Ovary (tissue), 7 donors: ENCODE measurements at regions not wholly inside any gene's neighbourhood (a gene's known extent, or its start where the extent isn't known, plus 50 kb on each side); places are given as distances from the start of the nearest gene placed in this dataset.
"Not testable (repeated sequence)": the region's sequence is repeated elsewhere in the genome, so short reads cannot be mapped to it uniquely, and the experiment has no call there.

ENCODE experiments used
- DNase-seq, 5 donors: peaks; one replicate each; pipeline ENCODE4 v3.0.0-alpha.2; 2019 to 2020
- H3K27ac ChIP-seq, 2 donors: fragments of 200-600 bp; one replicate each; pipeline versions ENCODE4 v1.5.1 to v1.8.0; 2019 to 2022
- H3K27me3 ChIP-seq: fragments of 200-600 bp; one replicate; pipeline ENCODE4 v1.8.0; 2022
- H3K36me3 ChIP-seq: fragments of 200-600 bp; sonication (generic); one replicate; pipeline ENCODE4 v1.5.1; 2019
- H3K4me1 ChIP-seq: one replicate; pipeline ENCODE4 v1.8.1; 2013; ENCODE audit warnings: mild to moderate bottlenecking, moderate library complexity; ENCODE audit not compliant: insufficient read depth
- H3K4me3 ChIP-seq: fragments of 200-600 bp; sonication (generic); one replicate; pipeline ENCODE4 v1.5.1; 2017
- H3K9me3 ChIP-seq, 2 donors: fragments of 200-600 bp in 1 of 2; sonication (generic) in 1 of 2; one replicate each; pipeline versions ENCODE4 v1.5.1 to v1.8.1; 2013 to 2019; ENCODE audit warnings: mild to moderate bottlenecking in 1 of 2, moderate library complexity in 1 of 2
- EP300 ChIP-seq: sonication (generic); formaldehyde crosslinking; IDR thresholded peaks from one replicate; pipeline ENCODE4 v1.6.1; 2017; ENCODE audit warnings: antibody characterized with exemption
- POLR2A ChIP-seq: fragments of 450-650 bp; IDR thresholded peaks from one replicate; pipeline ENCODE4 v1.6.1; 2017; ENCODE audit warnings: antibody characterized with exemption, mild to moderate bottlenecking, moderate library complexity
- WGBS, 3 donors: extraction: QIAGEN DNeasy Blood & Tissue Kit in 1 of 3; methylation state at CpG; one replicate each; pipeline versions ENCODE4 v1.1.5 to v1.1.7; 2013 to 2017; 5-methylcytosine and 5-hydroxymethylcytosine counted together
- intact Hi-C, 4 donors: fragments of 100-400 bp; cut with DNase I; formaldehyde crosslinking; loops; one replicate each; pipeline versions ENCODE4 v1.11.0 to v1.15.1; 2022 to 2023
- TF ChIP-seq, protein P1 (sequence below), 3 donors: fragments of 450-650 bp in 2 of 3; fragments of 200-600 bp in 1 of 3; IDR thresholded peaks; one replicate each; pipeline versions ENCODE4 v1.5.1 to v1.8.0; 2016 to 2022; ENCODE audit warnings: antibody characterized with exemption in 3 of 3, mild to moderate bottlenecking in 1 of 3
- donor health status: DM: no; HTN: no; CAD: no; lungs with moderate emphysema.
- donor health status: DM: no; HTN: no; CAD: no.
- donor health status: Bipolar disorder and iron deficiency.
- donor health status: DM: no; HTN: no; CAD: no.
- donor health status: DM: yes; HTN: yes; CAD: no.

DNA sequence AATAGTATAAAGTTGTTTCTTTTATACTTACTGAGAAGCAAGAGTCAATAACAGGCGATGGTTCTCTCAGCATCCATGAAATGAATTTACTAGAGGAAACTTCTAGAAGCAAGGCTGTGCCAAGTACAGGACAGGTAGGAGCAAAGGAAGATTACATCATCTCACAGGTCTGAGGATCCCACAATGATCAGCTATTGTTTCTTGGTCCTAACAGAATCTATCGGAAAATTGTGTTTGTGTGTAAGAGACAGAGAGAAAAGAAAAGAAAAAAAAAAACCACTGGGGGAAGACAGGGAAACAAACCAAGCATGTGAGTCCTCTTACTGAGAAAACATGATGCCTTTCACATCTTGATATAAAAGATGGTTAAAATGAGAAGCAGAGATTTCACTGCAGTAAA, 535.0 kb upstream of the NRP1 start:
- no peaks in the 10 kb centered on the region for H3K36me3 ChIP-seq
- no peaks in the 10 kb centered on the region for H3K27me3 ChIP-seq
- H3K4me1 ChIP-seq: peaks cover 9% of the 10 kb centered on the region
- no peak for DNase-seq
- intact Hi-C loops: no loop called here
- H3K4me3 ChIP-seq: no peak overlapping the region
- WGBS, 3 donors: 27 to 37% (median 36%) methylated on average over 2 of the region's 2 CpGs
- TF ChIP-seq, protein P1, sequence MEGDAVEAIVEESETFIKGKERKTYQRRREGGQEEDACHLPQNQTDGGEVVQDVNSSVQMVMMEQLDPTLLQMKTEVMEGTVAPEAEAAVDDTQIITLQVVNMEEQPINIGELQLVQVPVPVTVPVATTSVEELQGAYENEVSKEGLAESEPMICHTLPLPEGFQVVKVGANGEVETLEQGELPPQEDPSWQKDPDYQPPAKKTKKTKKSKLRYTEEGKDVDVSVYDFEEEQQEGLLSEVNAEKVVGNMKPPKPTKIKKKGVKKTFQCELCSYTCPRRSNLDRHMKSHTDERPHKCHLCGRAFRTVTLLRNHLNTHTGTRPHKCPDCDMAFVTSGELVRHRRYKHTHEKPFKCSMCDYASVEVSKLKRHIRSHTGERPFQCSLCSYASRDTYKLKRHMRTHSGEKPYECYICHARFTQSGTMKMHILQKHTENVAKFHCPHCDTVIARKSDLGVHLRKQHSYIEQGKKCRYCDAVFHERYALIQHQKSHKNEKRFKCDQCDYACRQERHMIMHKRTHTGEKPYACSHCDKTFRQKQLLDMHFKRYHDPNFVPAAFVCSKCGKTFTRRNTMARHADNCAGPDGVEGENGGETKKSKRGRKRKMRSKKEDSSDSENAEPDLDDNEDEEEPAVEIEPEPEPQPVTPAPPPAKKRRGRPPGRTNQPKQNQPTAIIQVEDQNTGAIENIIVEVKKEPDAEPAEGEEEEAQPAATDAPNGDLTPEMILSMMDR (IDR thresholded peaks at IDR 0.05): no peak
- TF ChIP-seq EP300: no peak
- TF ChIP-seq POLR2A: no peak
- H3K27ac ChIP-seq: peak overlapping the region in 1 of 2 donors; percentile 1
- H3K9me3 ChIP-seq: no peaks in the 10 kb centered on the region

- no peaks in the 10 kb centered on the region for H3K9me3 ChIP-seq
- H3K36me3 ChIP-seq: no peaks in the 10 kb centered on the region
- H3K27me3 ChIP-seq: no peaks in the 10 kb centered on the region
- no peak overlapping the region for H3K27ac ChIP-seq
- peak in 1 of 5 donors; percentile 15 for DNase-seq
- TF ChIP-seq EP300 (no peak), POLR2A (no peak)
- TF ChIP-seq, protein P1 (IDR thresholded peaks at IDR 0.05): no peak
- intact Hi-C loops: no loop called here
- H3K4me1 ChIP-seq: peaks cover 9% of the 10 kb centered on the region
- 7 to 16% (median 9%) methylated on average over 3 of the region's 3 CpGs for WGBS, 3 donors
- H3K4me3 ChIP-seq: no peak overlapping the region
Measured at GRCh38 chr10:33869028-33869427, 534.6 kb upstream of the NRP1 start.

GRCh38 chr10:33867199-33867789, 532.8 kb upstream of the NRP1 start:
- H3K4me3 ChIP-seq, H3K9me3 ChIP-seq, intact Hi-C loops, H3K36me3 ChIP-seq, DNase-seq, H3K27ac ChIP-seq, H3K27me3 ChIP-seq, H3K4me1 ChIP-seq: not testable (repeated sequence)
- WGBS, 3 donors: 40 to 54% (median 40%) methylated on average over 8 of the region's 8 CpGs

DNA sequence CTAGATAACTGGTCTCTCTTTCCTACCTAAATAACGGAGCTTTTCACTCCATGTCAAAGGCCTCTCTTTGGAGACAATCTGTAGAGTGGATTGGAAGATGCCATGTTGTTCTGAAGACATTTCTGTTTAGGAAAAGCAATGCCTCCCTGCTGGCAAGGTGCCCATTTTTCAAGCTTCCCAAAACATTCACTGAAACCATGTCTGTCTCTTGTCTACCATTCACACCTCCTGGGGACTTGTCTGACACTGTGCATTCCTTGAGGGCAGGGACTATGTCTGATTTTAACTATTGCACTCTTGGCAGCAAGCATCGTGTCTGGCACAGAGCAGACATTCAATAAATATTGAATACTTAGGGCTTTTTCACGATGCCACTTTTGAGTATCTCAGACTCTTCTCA, 528.9 kb upstream of the NRP1 start:
- Histone ChIP-seq H3K36me3 (no peaks in the 10 kb centered on the region), H3K4me1 (peaks cover 7% of the 10 kb centered on the region), H3K27me3 (no peaks in the 10 kb centered on the region), H3K27ac (no peak overlapping the region), H3K9me3 (no peaks in the 10 kb centered on the region), H3K4me3 (no peak overlapping the region)
- TF ChIP-seq, protein P1 (IDR thresholded peaks at IDR 0.05): no peak
- TF ChIP-seq EP300: no peak
- TF ChIP-seq POLR2A: no peak
- intact Hi-C loops: no loop called here
- no peak for DNase-seq
- 87 to 93% (median 91%) methylated on average over 3 of the region's 3 CpGs for WGBS, 3 donors

DNA sequence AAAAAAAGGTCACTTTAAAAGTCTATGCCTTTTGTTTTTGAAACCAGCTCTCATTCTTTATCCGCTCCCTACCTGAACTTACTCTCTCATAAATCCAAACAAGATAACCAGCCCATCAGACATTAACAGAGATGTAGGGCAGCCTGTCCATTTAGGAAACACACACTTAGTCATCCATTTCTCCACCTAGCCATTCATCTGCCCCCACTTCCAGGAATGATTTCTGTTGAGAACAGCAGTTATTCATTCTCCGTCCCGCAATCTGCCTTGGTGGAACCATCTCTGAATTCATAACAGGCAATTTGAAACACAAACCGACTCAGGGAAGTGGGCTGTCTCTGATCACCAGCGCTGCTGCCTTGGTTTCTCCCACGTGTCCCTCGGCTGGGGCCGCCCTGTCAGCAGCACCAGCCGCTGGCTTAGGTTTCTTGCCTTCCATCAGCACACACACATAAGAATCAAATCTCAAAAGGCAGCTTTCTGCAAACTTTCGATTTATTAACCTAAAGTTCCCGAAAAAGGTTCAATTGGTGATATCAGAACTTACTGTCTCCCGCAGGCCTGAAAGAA, 528.2 kb upstream of the NRP1 start:
- no peaks in the 10 kb centered on the region for H3K27me3 ChIP-seq
- DNase-seq: no peak
- H3K36me3 ChIP-seq: no peaks in the 10 kb centered on the region
- no peaks in the 10 kb centered on the region for H3K9me3 ChIP-seq
- no peak overlapping the region for H3K4me3 ChIP-seq
- intact Hi-C loops: no loop called here
- 93 to 96% (median 96%) methylated on average over 12 of the region's 12 CpGs for WGBS, 3 donors
- TF ChIP-seq POLR2A (no peak), EP300 (no peak)
- TF ChIP-seq, protein P1 (IDR thresholded peaks at IDR 0.05): no peak
- H3K27ac ChIP-seq: no peak overlapping the region
- H3K4me1 ChIP-seq: peaks cover 7% of the 10 kb centered on the region
